HEK293 (cell line): ENCODE measurements at regions not wholly inside any gene's neighbourhood (a gene's known extent, or its start where the extent isn't known, plus 50 kb on each side); places are given as distances from the start of the nearest gene placed in this dataset.
A peak's percentile ranks its signal among the peaks of the same experiment; 100 is the strongest.
"Not testable (repeated sequence)": the region's sequence is repeated elsewhere in the genome, so short reads cannot be mapped to it uniquely, and the experiment has no call there.

Source experiments
- CTCF ChIA-PET: fragments of 350-600 bp; formaldehyde crosslinking; extraction: SDS; loops from one replicate; lab custom pipeline; 2021; ENCODE audit warnings: antibody characterized with exemption; lab: Yijun Ruan, JAX
- POLR2A ChIA-PET: fragments of 300-600 bp; formaldehyde crosslinking; extraction: SDS; loops from one replicate; lab custom pipeline; 2020; ENCODE audit warnings: antibody characterized with exemption, inconsistent platforms; lab: Yijun Ruan, JAX
- H3K27ac ChIP-seq: fragments of 200-500 bp; sonication (Bioruptor generic); 2 replicates; pipeline ENCODE4 v1.5.1; 2014; ENCODE audit warnings: low read depth, low read length, control low read depth, inconsistent platforms; ENCODE audit errors: extremely low read depth
- H3K36me3 ChIP-seq, 2 experiments: fragments of 200-500 bp in 1 of 2; sonication (Bioruptor generic) in 1 of 2; 1 replicate in 1 of 2; 2 replicates in 1 of 2; pipeline ENCODE4 v1.5.1; 2014 to 2017; ENCODE audit warnings: inconsistent platforms in 2 of 2, low read length in 2 of 2; ENCODE audit not compliant: control insufficient read depth in 2 of 2, insufficient read depth in 1 of 2
- H3K4me1 ChIP-seq: fragments of 200-500 bp; sonication (Bioruptor generic); 2 replicates; pipeline ENCODE4 v1.5.1; 2014; ENCODE audit warnings: mild to moderate bottlenecking, low read length, inconsistent platforms; ENCODE audit not compliant: control insufficient read depth, insufficient read depth
- H3K4me3 ChIP-seq: 2 replicates; pipeline ENCODE4 v1.5.1; 2011; ENCODE audit warnings: low read depth, mild to moderate bottlenecking, control low read depth, low read length, moderate library complexity
- H3K9me3 ChIP-seq: fragments of 200-500 bp; sonication (Bioruptor generic); 2 replicates; pipeline ENCODE4 v1.5.1; 2014; ENCODE audit warnings: low read depth, low read length, inconsistent platforms; ENCODE audit not compliant: control insufficient read depth, insufficient read depth
- BCL11B ChIP-seq: fragments of 450-650 bp; formaldehyde crosslinking; IDR thresholded peaks from 2 replicates; pipeline ENCODE4 v1.5.1; 2016; ENCODE audit warnings: low read depth, missing biosample characterization, missing genetic modification characterization
- GLIS1 ChIP-seq: fragments of 450-650 bp; formaldehyde crosslinking; IDR thresholded peaks from 2 replicates; pipeline ENCODE4 v1.5.1; 2016; ENCODE audit warnings: missing biosample characterization, missing genetic modification characterization
- PRDM1 ChIP-seq: fragments of 450-650 bp; formaldehyde crosslinking; IDR thresholded peaks from 2 replicates; pipeline ENCODE4; 2016; ENCODE audit warnings: missing biosample characterization, missing genetic modification characterization
- ZNF114 ChIP-seq: fragments of 450-650 bp; formaldehyde crosslinking; IDR thresholded peaks from 2 replicates; pipeline ENCODE4 v1.5.0; 2017; ENCODE audit warnings: missing biosample characterization, missing genetic modification characterization
- ZNF19 ChIP-seq: fragments of 450-650 bp; formaldehyde crosslinking; IDR thresholded peaks from 2 replicates; pipeline ENCODE4; 2016; ENCODE audit warnings: missing biosample characterization, missing genetic modification characterization, low read depth
- ZNF221 ChIP-seq: fragments of 450-650 bp; formaldehyde crosslinking; IDR thresholded peaks from 2 replicates; pipeline ENCODE4 v1.5.1; 2017; ENCODE audit warnings: missing biosample characterization, missing genetic modification characterization, borderline replicate concordance
- ZNF239 ChIP-seq: fragments of 450-650 bp; formaldehyde crosslinking; IDR thresholded peaks from 2 replicates; pipeline ENCODE4 v1.5.1; 2016; ENCODE audit warnings: missing biosample characterization, missing genetic modification characterization
- ZNF311 ChIP-seq: fragments of 450-650 bp; formaldehyde crosslinking; IDR thresholded peaks from 2 replicates; pipeline ENCODE4 v1.5.1; 2017; ENCODE audit warnings: missing biosample characterization, missing genetic modification characterization, borderline replicate concordance
- ZNF37A ChIP-seq: fragments of 450-650 bp; IDR thresholded peaks from 2 replicates; pipeline ENCODE4 v1.5.1; 2018; ENCODE audit warnings: missing biosample characterization, missing genetic modification characterization
- ZNF558 ChIP-seq: fragments of 450-650 bp; formaldehyde crosslinking; IDR thresholded peaks from 2 replicates; pipeline ENCODE4 v1.5.1; 2016; ENCODE audit warnings: missing biosample characterization, missing genetic modification characterization
- TF ChIP-seq, protein P1 (sequence below): fragments of 450-650 bp; formaldehyde crosslinking; IDR thresholded peaks from 2 replicates; pipeline ENCODE4 v1.5.1; 2016; ENCODE audit warnings: missing biosample characterization, missing genetic modification characterization
- TF ChIP-seq, protein P2 (sequence below): fragments of 450-650 bp; formaldehyde crosslinking; IDR thresholded peaks from 2 replicates; pipeline ENCODE4 v1.5.1; 2016; ENCODE audit warnings: missing biosample characterization, missing genetic modification characterization
- TF ChIP-seq, protein P3 (sequence below): fragments of 450-650 bp; formaldehyde crosslinking; optimal IDR thresholded peaks from 2 replicates; pipeline ENCODE3; 2016; ENCODE audit warnings: missing biosample characterization, mild to moderate bottlenecking, missing genetic modification characterization
- TF ChIP-seq, protein P4 (sequence below): fragments of 450-650 bp; formaldehyde crosslinking; IDR thresholded peaks from 2 replicates; pipeline ENCODE4 v1.5.1; 2017; ENCODE audit warnings: missing biosample characterization, missing genetic modification characterization

DNA sequence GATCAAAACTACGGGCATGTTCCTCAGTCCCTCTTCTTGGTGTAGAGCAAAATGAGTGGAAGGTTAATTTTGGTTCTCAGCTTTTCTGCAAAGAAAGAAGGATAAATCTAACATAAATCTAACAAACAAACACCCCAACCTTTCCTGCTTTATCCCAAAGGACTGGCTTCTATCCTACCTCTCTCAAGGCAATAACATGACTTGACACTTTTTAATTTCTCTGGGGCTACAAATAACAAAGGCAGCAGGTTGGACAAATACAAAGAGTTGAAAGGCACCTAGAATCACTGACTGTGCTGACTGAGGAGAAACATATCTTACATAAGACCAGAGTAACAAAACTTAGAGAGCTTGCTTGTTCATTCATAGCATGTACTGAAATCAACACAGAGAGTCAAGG lies 703.6 kb upstream of the PITX2 start (continued):
- TF ChIP-seq ZNF221 (tag by site-specific recombination) (no peak), ZNF239 (tag by site-specific recombination) (no peak)

DNA sequence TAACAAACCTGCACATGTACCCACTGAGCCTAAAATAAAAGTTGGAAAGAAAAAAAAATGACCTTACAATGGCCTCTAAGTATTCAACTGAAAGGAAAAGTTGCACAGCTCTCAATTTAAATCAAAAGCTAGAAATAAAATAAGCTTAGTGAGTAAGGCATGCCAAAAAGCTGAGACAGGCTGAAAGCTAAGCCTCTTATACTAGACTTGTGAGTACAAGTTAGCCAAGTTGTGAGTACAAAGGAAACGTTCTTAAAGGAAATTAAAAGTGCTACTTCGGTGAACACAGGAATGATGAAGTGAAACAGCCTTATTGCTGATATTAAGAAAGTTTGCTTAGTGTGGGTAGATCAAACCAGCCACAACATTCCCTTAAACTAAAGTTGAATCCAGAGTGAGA lies 707.9 kb upstream of the PITX2 start:
- no peak for TF ChIP-seq ZNF311 (tag by site-specific recombination)
- Histone ChIP-seq H3K4me3 (no peak overlapping the region), H3K27ac (no peak overlapping the region), H3K9me3 (no peaks in the 10 kb centered on the region), H3K36me3 (no peaks in the 10 kb centered on the region), H3K4me1 (no peaks in the 10 kb centered on the region)
- POLR2A ChIA-PET, result no interaction called here
- CTCF ChIA-PET, result no interaction called here

DNA sequence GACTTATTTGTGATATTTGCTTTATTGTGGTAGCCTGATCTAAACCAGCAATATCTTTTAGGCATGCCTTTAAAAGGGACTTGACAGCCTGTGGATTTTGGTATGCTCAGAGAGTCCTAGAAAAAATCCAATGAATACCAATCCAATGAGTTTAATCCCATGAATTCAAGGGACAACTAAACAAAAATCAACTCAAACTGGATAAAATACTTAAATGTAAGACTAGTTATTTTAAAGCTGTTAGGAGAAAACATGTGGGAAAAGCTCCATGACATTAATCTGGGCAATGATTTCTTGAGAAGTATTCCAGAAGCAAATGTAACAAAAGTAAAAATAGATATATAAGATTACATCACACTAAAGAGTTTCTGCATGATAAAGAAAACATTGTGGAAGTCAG lies 711.5 kb upstream of the PITX2 start:
- CTCF ChIA-PET, result no interaction called here
- Histone ChIP-seq H3K27ac (no peak overlapping the region), H3K36me3 (no peaks in the 10 kb centered on the region), H3K4me1 (no peaks in the 10 kb centered on the region), H3K4me3 (no peak overlapping the region), H3K9me3 (no peaks in the 10 kb centered on the region)
- POLR2A ChIA-PET, result no interaction called here
- TF ChIP-seq ZNF19 (tag by site-specific recombination), result no peak
- no peak for TF ChIP-seq BCL11B (tag by site-specific recombination)
- TF ChIP-seq ZNF37A (tag by site-specific recombination), result no peak
- TF ChIP-seq, protein P1, sequence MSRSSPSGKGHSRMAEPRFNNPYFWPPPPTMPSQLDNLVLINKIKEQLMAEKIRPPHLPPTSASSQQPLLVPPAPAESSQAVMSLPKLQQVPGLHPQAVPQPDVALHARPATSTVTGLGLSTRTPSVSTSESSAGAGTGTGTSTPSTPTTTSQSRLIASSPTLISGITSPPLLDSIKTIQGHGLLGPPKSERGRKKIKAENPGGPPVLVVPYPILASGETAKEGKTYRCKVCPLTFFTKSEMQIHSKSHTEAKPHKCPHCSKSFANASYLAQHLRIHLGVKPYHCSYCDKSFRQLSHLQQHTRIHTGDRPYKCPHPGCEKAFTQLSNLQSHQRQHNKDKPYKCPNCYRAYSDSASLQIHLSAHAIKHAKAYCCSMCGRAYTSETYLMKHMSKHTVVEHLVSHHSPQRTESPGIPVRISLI (tag by site-specific recombination), result no peak
- no peak for TF ChIP-seq PRDM1 (tag by site-specific recombination)
- TF ChIP-seq ZNF114 (tag by site-specific recombination), result no peak
- no peak for TF ChIP-seq ZNF558
- TF ChIP-seq, protein P2, sequence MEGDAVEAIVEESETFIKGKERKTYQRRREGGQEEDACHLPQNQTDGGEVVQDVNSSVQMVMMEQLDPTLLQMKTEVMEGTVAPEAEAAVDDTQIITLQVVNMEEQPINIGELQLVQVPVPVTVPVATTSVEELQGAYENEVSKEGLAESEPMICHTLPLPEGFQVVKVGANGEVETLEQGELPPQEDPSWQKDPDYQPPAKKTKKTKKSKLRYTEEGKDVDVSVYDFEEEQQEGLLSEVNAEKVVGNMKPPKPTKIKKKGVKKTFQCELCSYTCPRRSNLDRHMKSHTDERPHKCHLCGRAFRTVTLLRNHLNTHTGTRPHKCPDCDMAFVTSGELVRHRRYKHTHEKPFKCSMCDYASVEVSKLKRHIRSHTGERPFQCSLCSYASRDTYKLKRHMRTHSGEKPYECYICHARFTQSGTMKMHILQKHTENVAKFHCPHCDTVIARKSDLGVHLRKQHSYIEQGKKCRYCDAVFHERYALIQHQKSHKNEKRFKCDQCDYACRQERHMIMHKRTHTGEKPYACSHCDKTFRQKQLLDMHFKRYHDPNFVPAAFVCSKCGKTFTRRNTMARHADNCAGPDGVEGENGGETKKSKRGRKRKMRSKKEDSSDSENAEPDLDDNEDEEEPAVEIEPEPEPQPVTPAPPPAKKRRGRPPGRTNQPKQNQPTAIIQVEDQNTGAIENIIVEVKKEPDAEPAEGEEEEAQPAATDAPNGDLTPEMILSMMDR (tag by site-specific recombination), result no peak
- TF ChIP-seq, protein P3, sequence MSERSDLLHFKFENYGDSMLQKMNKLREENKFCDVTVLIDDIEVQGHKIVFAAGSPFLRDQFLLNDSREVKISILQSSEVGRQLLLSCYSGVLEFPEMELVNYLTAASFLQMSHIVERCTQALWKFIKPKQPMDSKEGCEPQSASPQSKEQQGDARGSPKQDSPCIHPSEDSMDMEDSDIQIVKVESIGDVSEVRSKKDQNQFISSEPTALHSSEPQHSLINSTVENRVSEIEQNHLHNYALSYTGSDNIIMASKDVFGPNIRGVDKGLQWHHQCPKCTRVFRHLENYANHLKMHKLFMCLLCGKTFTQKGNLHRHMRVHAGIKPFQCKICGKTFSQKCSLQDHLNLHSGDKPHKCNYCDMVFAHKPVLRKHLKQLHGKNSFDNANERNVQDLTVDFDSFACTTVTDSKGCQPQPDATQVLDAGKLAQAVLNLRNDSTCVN, result no peak
- TF ChIP-seq, protein P4, sequence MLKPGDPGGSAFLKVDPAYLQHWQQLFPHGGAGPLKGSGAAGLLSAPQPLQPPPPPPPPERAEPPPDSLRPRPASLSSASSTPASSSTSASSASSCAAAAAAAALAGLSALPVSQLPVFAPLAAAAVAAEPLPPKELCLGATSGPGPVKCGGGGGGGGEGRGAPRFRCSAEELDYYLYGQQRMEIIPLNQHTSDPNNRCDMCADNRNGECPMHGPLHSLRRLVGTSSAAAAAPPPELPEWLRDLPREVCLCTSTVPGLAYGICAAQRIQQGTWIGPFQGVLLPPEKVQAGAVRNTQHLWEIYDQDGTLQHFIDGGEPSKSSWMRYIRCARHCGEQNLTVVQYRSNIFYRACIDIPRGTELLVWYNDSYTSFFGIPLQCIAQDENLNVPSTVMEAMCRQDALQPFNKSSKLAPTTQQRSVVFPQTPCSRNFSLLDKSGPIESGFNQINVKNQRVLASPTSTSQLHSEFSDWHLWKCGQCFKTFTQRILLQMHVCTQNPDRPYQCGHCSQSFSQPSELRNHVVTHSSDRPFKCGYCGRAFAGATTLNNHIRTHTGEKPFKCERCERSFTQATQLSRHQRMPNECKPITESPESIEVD (tag by site-specific recombination), result no peak

DNA sequence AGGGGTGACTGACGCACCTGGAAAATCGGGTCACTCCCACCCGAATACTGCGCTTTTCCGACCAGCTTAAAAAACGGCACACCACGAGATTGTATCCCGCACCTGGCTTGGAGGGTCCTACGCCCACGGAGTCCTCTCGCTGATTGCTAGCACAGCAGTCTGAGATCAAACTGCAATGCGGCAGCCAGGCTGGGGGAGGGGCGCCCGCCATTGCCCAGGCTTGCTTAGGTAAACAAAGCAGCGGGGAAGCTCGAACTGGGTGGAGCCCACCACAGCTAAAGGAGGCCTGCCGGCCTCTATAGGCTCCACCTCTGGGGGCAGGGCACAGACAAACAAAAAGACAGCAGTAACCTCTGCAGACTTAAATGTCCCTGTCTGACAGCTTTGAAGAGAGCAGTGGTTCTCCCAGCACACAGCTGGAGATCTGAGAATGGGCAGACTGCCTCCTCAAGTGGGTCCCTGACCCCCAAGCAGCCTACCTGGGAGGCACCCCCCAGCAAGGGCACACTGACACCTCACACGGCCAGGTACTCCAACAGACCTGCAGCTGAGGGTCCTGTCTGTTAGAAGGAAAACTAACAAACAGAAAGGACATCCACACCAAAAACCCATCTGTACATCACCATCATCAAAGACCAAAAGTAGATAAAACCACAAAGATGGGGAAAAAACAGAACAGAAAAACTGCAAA lies 714.5 kb upstream of the PITX2 start:
- peak; percentile 33; the same call in 1 of the 2 replicates for TF ChIP-seq GLIS1 (tag by site-specific recombination)
- H3K4me1 ChIP-seq, CTCF ChIA-PET, H3K27ac ChIP-seq, POLR2A ChIA-PET, H3K4me3 ChIP-seq, H3K9me3 ChIP-seq, H3K36me3 ChIP-seq: not testable (repeated sequence)
